Epithelial cell of proximal tubule (primary cell): ENCODE measurements at regions not wholly inside any gene's neighbourhood (a gene's known extent, or its start where the extent isn't known, plus 50 kb on each side); places are given as distances from the start of the nearest gene placed in this dataset.

Experiments
- DNase-seq: peaks from one replicate; pipeline ENCODE4 v3.0.0-alpha.2; 2011; ENCODE audit warnings: low read depth
- H3K4me3 ChIP-seq: 2 replicates; pipeline ENCODE4 v1.5.1; 2011; ENCODE audit warnings: low read depth, mild to moderate bottlenecking, low read length
- CTCF ChIP-seq: conservative IDR thresholded peaks from 2 replicates; pipeline ENCODE4 v1.5.1; 2012; ENCODE audit warnings: low read depth, mild to moderate bottlenecking, low read length

- no peak for DNase-seq
- no peak for TF ChIP-seq CTCF
Observed at GRCh38 chr11:116636341-116636929, 136.4 kb downstream of the BUD13 start.

GRCh38 chr11:116631201-116631600 is 141.6 kb downstream of the BUD13 start:
- no peak for TF ChIP-seq CTCF
- no peak overlapping the region for H3K4me3 ChIP-seq
- DNase-seq: no peak

More at GRCh38 chr11:116636341-116636929, 136.4 kb downstream of the BUD13 start:
- no peak overlapping the region for H3K4me3 ChIP-seq

- no peak for DNase-seq
- no peak overlapping the region for H3K4me3 ChIP-seq
- no peak for TF ChIP-seq CTCF
Observed at GRCh38 chr11:116618461-116618860, 154.3 kb downstream of the BUD13 start.

- H3K4me3 ChIP-seq: no peak overlapping the region
- no peak for TF ChIP-seq CTCF
- DNase-seq: no peak
Observed at GRCh38 chr11:116615211-116615865, 157.4 kb downstream of the BUD13 start.

GRCh38 chr11:116614306-116615210 is 158.2 kb downstream of the BUD13 start:
- no peak overlapping the region for H3K4me3 ChIP-seq
- no peak for TF ChIP-seq CTCF
- DNase-seq: no peak

- TF ChIP-seq CTCF: no peak
- H3K4me3 ChIP-seq: no peak overlapping the region
- DNase-seq: no peak
Observed at GRCh38 chr11:116613206-116613875, 159.4 kb downstream of the BUD13 start.
